LNCAP (cell line): ENCODE measurements at regions not wholly inside any gene's neighbourhood (a gene's known extent, or its start where the extent isn't known, plus 50 kb on each side); places are given as distances from the start of the nearest gene placed in this dataset.

Source experiments
- TF ChIP-seq, protein P1 (sequence below): fragments of 450-650 bp; IDR thresholded peaks from 2 replicates; pipeline ENCODE4 v1.5.1; 2017; ENCODE audit warnings: mild to moderate bottlenecking

DNA sequence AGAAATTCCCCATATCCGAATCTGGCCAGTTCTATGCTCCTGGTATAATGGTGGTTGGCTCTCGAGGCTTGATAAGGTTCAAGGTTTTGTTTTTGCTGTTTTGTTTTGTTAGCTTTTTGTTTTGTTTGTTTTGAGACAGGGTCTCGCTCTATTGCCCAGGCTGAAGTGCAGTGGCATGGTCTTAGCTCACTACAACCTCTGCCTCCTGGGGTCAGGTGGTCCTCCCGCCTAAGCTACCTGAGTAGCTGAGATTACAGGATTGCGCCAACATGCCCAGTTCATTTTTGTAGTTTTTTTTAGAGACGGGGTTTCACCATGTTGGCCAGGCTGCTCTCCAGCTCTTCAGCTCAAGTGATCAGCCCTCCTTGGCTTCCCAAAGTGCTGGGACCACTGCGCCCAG is 109.1 kb upstream of the ERRFI1 start:
- TF ChIP-seq, protein P1, sequence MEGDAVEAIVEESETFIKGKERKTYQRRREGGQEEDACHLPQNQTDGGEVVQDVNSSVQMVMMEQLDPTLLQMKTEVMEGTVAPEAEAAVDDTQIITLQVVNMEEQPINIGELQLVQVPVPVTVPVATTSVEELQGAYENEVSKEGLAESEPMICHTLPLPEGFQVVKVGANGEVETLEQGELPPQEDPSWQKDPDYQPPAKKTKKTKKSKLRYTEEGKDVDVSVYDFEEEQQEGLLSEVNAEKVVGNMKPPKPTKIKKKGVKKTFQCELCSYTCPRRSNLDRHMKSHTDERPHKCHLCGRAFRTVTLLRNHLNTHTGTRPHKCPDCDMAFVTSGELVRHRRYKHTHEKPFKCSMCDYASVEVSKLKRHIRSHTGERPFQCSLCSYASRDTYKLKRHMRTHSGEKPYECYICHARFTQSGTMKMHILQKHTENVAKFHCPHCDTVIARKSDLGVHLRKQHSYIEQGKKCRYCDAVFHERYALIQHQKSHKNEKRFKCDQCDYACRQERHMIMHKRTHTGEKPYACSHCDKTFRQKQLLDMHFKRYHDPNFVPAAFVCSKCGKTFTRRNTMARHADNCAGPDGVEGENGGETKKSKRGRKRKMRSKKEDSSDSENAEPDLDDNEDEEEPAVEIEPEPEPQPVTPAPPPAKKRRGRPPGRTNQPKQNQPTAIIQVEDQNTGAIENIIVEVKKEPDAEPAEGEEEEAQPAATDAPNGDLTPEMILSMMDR: no peak

DNA sequence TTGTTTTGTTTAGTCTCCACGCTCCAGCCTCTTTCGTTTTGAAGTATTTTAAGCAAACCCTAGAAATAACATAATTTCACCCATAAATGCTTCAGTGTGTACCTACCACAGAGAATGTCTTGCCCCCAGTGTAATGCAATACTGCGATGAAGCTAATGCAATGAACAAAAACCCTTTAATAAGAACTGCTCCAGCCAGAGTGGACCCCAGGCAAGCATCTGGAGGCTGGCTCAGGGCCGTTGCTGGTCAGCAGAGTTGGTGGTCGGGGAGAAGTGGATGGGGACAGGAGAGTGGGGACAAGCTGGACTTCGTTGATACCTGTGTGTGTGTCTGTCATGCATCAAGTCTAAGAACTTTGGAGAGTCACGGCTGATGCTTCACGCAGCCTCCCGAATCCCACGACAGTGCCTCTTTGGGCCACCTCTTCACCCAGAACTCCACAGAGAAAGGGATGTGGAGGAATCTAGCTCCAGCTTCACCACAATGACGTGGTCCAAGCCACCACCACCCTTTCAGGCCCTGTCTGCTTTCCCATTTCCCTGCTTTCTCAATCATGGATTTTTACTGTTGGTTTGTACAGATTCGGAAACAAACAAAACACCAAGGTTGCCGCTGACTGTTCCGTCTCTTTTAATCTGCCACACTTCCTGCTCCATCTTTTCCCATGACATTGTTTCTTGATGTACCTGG is 108.6 kb upstream of the ERRFI1 start:
- TF ChIP-seq, protein P1: no peak

DNA sequence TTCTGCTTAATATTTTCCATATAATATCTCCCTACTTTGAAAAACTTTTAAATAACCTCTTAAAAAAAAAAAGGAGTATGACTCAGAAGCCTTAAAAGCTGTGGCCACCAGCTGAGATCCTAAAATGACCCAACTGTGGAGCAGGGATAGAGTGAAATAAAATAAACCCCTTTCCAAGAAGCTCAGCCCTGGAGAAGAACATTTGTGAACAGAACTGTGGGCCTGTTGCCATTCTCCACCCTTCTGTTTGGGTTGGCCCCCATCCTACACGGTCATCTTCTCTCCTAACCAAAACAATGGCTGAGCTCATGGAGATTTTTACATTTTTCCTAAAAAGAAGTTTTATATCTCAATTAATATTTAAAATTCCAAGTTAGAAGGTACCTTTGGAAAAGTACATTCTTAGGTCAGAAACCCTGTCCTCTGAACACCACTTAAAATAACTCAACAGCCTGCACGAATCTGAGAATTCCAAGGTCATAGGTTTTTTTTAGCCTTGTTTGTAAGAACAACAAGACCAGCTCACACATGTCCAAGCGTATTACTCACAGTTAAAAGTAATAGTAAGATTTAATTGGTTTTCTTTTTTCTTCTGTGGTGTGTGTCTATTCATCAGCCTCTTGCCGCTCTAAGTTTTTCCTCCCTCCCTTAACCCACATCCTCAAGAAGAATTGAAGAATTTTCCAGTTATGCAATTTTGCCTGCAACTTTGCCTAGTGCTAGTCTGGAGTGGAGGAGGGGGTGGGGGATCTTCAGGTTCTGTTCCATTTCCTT is 107.7 kb upstream of the ERRFI1 start:
- TF ChIP-seq, protein P1: no peak

DNA sequence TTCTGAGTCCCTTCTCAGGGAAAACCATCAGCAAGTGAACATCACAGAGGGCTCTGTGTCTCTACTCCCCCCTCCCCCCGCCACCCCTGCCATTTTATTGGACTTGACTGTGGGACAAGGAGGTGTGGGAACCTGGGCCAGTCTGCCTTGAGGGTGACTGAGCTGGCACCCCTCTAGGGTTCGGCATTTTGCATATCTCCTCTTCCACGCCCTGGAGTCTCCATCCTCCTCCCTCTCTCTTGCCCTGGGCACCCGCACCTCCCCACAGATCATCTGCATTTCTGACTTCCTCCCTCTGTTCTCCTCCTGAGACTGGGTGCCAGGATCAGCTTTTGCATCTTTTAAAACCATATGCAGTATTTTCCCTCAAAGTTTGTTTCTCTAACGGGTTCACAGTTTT is 107.1 kb upstream of the ERRFI1 start:
- TF ChIP-seq, protein P1: no peak

DNA sequence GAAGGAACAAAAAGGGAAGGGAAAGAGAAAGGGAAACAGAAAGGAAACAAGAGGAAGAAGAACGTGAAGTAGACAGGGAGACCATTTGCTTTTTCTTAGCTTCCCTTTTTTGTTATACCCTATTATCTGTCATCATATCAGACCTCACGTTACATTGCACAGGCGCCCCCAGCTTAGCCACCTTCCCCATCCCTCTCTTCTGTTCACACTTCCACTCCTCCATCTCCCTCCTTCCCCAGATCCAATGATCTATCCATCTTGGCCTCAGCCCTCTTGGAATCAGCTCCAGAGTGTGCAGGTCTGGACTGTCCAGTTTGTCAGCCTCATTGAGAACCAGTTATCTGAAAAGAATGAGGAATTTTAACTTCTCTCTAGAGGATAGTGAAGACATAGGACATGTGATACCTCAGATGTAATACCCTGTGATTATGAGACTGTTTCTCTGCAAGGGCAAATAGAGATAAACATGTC is 101.1 kb upstream of the ERRFI1 start:
- TF ChIP-seq, protein P1: no peak

DNA sequence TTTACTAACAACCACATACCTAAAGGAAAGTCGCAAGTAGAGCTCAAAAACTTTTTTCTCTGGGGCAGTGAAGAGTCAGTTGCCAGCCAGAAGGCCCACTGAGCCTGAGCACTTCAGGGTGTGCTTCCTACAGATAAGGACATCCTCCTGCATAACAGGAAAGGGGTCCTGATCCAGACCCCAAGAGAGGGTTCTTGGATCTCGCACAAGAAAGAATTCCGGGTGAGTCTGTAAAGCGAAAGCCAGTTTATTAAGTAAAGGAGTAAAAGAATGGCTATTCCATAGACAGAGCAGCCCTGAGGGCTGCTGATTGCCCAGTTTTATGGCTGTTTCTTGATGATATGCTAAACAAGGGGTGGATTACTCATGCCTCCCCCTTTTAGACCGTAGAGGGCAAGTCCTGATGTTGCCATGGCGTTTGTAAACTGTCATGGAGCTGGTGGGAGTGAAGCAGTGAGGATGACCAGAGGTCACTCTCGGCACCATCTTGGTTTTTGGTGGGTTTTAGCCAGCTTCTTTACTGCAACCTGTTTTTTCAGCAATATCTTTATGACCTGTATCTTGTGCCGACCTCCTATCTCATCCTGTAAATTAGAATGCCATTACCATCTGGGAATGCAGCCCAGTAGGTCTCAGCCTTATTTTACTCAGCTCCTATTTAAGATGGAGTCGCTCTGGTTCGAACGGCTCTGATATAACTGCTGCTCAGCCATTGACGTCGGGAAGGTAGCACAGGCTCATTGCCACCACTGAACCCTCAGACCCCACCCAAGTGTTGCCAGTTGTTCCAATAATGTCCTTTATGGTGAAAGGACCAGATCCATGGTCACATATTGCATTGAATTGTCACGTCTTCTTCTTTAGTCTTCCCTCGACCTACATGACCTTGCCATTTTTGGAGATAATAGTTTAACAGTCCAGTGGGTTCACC is 96.6 kb upstream of the ERRFI1 start:
- TF ChIP-seq, protein P1: no peak

DNA sequence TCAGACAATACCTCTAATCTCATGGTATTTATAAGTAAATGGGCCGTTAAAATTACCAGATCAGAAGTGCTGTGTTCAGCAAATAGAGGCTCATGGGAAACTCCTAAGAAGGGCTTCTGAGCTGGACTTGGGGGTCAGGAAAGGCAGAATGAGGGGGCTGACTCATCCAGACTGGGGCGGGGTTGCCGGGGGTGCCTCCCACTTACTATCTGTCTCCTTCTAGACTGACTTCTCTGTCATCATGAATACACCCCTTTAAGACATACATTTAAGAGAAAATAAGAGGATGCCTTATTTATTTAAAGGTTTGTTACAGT is 96.0 kb upstream of the ERRFI1 start:
- TF ChIP-seq, protein P1: no peak
